GM23338 (cell line): ENCODE measurements at regions not wholly inside any gene's neighbourhood (a gene's known extent, or its start where the extent isn't known, plus 50 kb on each side); places are given as distances from the start of the nearest gene placed in this dataset.

Experiments
- ATAC-seq: fragments of 200-7000 bp; cut with Tn5 transposase; 3 replicates; pipeline ENCODE4 v1.9.1; 2020
- DNase-seq: peaks from one replicate; pipeline ENCODE4 v3.0.0-alpha.2; 2015; ENCODE audit warnings: low spot score
- H2AFZ ChIP-seq: fragments of 200-600 bp; sonication (generic); 2 replicates; pipeline ENCODE4 v1.8.0; 2016; ENCODE audit warnings: antibody characterized with exemption, mild to moderate bottlenecking, moderate library complexity
- H3F3A ChIP-seq: fragments of 200-600 bp; sonication (generic); replicated peaks from 2 replicates; pipeline ENCODE4 v1.8.0; 2017; ENCODE audit warnings: antibody characterized with exemption, mixed run types, low read depth
- H3K27ac ChIP-seq: fragments of 200-600 bp; sonication (generic); 2 replicates; pipeline ENCODE4 v1.6.1; 2016; ENCODE audit warnings: low read depth
- H3K27me3 ChIP-seq: fragments of 200-600 bp; sonication (generic); 2 replicates; pipeline ENCODE4 v1.8.0; 2016; ENCODE audit warnings: mild to moderate bottlenecking, mixed run types, moderate library complexity; ENCODE audit not compliant: insufficient read depth
- H3K36me3 ChIP-seq: fragments of 200-600 bp; sonication (generic); 2 replicates; pipeline ENCODE4 v1.8.0; 2016; ENCODE audit warnings: mild to moderate bottlenecking; ENCODE audit not compliant: insufficient read depth
- H3K4me1 ChIP-seq: fragments of 200-600 bp; sonication (generic); 2 replicates; pipeline ENCODE4 v1.8.0; 2016; ENCODE audit warnings: mild to moderate bottlenecking, moderate library complexity; ENCODE audit not compliant: insufficient read depth
- H3K4me2 ChIP-seq: fragments of 200-600 bp; sonication (generic); 2 replicates; pipeline ENCODE4 v1.7.1; 2017; ENCODE audit warnings: mixed run types
- H3K4me3 ChIP-seq: fragments of 200-600 bp; sonication (generic); 2 replicates; pipeline ENCODE4 v1.6.1; 2016; ENCODE audit warnings: mixed run types
- H3K79me2 ChIP-seq: fragments of 200-600 bp; sonication (generic); replicated peaks from 2 replicates; pipeline ENCODE4 v1.8.0; 2017; ENCODE audit warnings: mild to moderate bottlenecking; ENCODE audit not compliant: insufficient read depth
- H3K9me2 ChIP-seq: fragments of 200-600 bp; sonication (generic); 2 replicates; pipeline ENCODE4 v1.8.0; 2017; ENCODE audit not compliant: insufficient read depth
- H4K20me1 ChIP-seq: fragments of 200-600 bp; sonication (generic); replicated peaks from 2 replicates; pipeline ENCODE4 v1.8.0; 2017; ENCODE audit warnings: mild to moderate bottlenecking; ENCODE audit not compliant: insufficient read depth
- H3K27ac Mint-ChIP-seq: 2 replicates; pipeline ENCODE4 v1.8.0; 2020; ENCODE audit warnings: inconsistent platforms, mild to moderate bottlenecking, moderate library complexity, mixed read lengths
- H3K27me3 Mint-ChIP-seq: 3 replicates; pipeline ENCODE4 v1.8.0; 2022; ENCODE audit warnings: low read depth, mild to moderate bottlenecking, moderate library complexity, mixed read lengths, inconsistent platforms; ENCODE audit not compliant: insufficient read depth, poor library complexity
- H3K36me3 Mint-ChIP-seq: 3 replicates; pipeline ENCODE4 v1.8.0; 2021; ENCODE audit warnings: low read depth, mild to moderate bottlenecking, inconsistent platforms, moderate library complexity, mixed read lengths
- H3K4me1 Mint-ChIP-seq: 3 replicates; pipeline ENCODE4 v1.8.0; 2020; ENCODE audit warnings: mild to moderate bottlenecking, inconsistent platforms, mixed read lengths
- H3K4me3 Mint-ChIP-seq: 3 replicates; pipeline ENCODE4 v1.8.0; 2021; ENCODE audit warnings: moderate library complexity, mild to moderate bottlenecking, inconsistent platforms, mixed read lengths
- H3K9me3 Mint-ChIP-seq: 3 replicates; pipeline ENCODE4 v1.8.0; 2020; ENCODE audit warnings: moderate library complexity, mild to moderate bottlenecking, inconsistent platforms, mixed read lengths
- CREB1 ChIP-seq: fragments of 250-450 bp; sonication (Bioruptor Pico); IDR thresholded peaks from 2 replicates; pipeline ENCODE4 v1.5.0; 2020; ENCODE audit warnings: low read depth, mild to moderate bottlenecking, moderate library complexity
- EZH2 ChIP-seq: fragments of 200-600 bp; sonication (generic); IDR thresholded peaks from one replicate; pipeline ENCODE4 v1.8.0; 2017; ENCODE audit warnings: antibody characterized with exemption, mild to moderate bottlenecking, low read depth; ENCODE audit not compliant: unreplicated experiment
- POLR2AphosphoS5 ChIP-seq: IDR thresholded peaks from 2 replicates; pipeline ENCODE4 v1.6.1; 2016; ENCODE audit warnings: antibody characterized with exemption, low read depth
- STAT1 ChIP-seq: IDR thresholded peaks from one replicate; pipeline ENCODE4 v1.6.1; 2016; ENCODE audit warnings: antibody characterized with exemption; ENCODE audit not compliant: unreplicated experiment
- ZNF114 ChIP-seq: fragments of 250-450 bp; sonication (Bioruptor Pico); IDR thresholded peaks from 2 replicates; pipeline ENCODE4 v1.5.0; 2020; ENCODE audit warnings: mild to moderate bottlenecking, moderate library complexity
- TF ChIP-seq, protein P1 (sequence below), 2 experiments: fragments of 200-600 bp in 1 of 2; sonication (generic) in 1 of 2; conservative IDR thresholded peaks; 2 replicates each; pipeline versions ENCODE4 v1.5.1 to v1.6.1; 2016 to 2017; ENCODE audit warnings: antibody characterized with exemption in 2 of 2, low read depth in 2 of 2, mild to moderate bottlenecking in 2 of 2, moderate library complexity in 1 of 2
- TF ChIP-seq, protein P2 (sequence below): fragments of 250-450 bp; sonication (Bioruptor Pico); IDR thresholded peaks from 2 replicates; pipeline ENCODE4 v1.5.0; 2020; ENCODE audit warnings: mild to moderate bottlenecking, moderate library complexity

DNA sequence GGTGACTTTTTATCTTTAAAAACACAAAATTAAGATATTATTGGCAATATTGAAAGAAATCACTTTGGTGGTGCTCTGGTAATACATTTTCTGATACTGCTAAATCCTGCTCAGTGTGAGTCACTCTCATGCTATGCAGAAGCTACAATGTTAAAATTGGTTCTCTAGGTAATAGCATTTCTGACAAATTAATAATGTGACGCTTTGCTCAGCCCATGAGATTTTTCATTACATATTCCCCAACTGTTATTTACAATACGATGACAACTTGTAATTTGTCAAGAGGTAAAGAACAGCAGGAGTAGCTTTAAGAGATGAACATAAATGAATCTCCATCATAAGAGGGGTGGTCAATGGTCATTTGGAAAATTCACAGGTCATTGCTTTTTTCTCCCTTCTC is 573.6 kb downstream of the TMEM182 start:
- Histone ChIP-seq H3K27me3 (no peaks in the 10 kb centered on the region), H4K20me1 (no peaks in the 10 kb centered on the region), H3K4me3 (no peak overlapping the region), H3K79me2 (no peaks in the 10 kb centered on the region), H3K36me3 (no peaks in the 10 kb centered on the region), H3K27ac (no peak overlapping the region), H2AFZ (no peak overlapping the region), H3F3A (no peaks in the 10 kb centered on the region), H3K9me2 (peaks cover 7% of the 10 kb centered on the region; the same call in 1 of the 2 replicates), H3K4me2 (no peak overlapping the region), H3K4me1 (peaks cover 9% of the 10 kb centered on the region; the same call in 1 of the 2 replicates)
- H3K36me3 Mint-ChIP-seq, result peaks cover 7% of the 10 kb centered on the region; the same call in 2 of the 3 replicates
- no peak for ATAC-seq
- TF ChIP-seq EZH2 (no peak), POLR2AphosphoS5 (no peak), ZNF114 (no peak), CREB1 (CRISPR knock-in tag) (no peak), STAT1 (no peak)
- TF ChIP-seq, protein P1, sequence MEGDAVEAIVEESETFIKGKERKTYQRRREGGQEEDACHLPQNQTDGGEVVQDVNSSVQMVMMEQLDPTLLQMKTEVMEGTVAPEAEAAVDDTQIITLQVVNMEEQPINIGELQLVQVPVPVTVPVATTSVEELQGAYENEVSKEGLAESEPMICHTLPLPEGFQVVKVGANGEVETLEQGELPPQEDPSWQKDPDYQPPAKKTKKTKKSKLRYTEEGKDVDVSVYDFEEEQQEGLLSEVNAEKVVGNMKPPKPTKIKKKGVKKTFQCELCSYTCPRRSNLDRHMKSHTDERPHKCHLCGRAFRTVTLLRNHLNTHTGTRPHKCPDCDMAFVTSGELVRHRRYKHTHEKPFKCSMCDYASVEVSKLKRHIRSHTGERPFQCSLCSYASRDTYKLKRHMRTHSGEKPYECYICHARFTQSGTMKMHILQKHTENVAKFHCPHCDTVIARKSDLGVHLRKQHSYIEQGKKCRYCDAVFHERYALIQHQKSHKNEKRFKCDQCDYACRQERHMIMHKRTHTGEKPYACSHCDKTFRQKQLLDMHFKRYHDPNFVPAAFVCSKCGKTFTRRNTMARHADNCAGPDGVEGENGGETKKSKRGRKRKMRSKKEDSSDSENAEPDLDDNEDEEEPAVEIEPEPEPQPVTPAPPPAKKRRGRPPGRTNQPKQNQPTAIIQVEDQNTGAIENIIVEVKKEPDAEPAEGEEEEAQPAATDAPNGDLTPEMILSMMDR (conservative IDR thresholded peaks at IDR 0.05; ENCODE audit: low read depth in 2 of 2), result no peak
- TF ChIP-seq, protein P2, sequence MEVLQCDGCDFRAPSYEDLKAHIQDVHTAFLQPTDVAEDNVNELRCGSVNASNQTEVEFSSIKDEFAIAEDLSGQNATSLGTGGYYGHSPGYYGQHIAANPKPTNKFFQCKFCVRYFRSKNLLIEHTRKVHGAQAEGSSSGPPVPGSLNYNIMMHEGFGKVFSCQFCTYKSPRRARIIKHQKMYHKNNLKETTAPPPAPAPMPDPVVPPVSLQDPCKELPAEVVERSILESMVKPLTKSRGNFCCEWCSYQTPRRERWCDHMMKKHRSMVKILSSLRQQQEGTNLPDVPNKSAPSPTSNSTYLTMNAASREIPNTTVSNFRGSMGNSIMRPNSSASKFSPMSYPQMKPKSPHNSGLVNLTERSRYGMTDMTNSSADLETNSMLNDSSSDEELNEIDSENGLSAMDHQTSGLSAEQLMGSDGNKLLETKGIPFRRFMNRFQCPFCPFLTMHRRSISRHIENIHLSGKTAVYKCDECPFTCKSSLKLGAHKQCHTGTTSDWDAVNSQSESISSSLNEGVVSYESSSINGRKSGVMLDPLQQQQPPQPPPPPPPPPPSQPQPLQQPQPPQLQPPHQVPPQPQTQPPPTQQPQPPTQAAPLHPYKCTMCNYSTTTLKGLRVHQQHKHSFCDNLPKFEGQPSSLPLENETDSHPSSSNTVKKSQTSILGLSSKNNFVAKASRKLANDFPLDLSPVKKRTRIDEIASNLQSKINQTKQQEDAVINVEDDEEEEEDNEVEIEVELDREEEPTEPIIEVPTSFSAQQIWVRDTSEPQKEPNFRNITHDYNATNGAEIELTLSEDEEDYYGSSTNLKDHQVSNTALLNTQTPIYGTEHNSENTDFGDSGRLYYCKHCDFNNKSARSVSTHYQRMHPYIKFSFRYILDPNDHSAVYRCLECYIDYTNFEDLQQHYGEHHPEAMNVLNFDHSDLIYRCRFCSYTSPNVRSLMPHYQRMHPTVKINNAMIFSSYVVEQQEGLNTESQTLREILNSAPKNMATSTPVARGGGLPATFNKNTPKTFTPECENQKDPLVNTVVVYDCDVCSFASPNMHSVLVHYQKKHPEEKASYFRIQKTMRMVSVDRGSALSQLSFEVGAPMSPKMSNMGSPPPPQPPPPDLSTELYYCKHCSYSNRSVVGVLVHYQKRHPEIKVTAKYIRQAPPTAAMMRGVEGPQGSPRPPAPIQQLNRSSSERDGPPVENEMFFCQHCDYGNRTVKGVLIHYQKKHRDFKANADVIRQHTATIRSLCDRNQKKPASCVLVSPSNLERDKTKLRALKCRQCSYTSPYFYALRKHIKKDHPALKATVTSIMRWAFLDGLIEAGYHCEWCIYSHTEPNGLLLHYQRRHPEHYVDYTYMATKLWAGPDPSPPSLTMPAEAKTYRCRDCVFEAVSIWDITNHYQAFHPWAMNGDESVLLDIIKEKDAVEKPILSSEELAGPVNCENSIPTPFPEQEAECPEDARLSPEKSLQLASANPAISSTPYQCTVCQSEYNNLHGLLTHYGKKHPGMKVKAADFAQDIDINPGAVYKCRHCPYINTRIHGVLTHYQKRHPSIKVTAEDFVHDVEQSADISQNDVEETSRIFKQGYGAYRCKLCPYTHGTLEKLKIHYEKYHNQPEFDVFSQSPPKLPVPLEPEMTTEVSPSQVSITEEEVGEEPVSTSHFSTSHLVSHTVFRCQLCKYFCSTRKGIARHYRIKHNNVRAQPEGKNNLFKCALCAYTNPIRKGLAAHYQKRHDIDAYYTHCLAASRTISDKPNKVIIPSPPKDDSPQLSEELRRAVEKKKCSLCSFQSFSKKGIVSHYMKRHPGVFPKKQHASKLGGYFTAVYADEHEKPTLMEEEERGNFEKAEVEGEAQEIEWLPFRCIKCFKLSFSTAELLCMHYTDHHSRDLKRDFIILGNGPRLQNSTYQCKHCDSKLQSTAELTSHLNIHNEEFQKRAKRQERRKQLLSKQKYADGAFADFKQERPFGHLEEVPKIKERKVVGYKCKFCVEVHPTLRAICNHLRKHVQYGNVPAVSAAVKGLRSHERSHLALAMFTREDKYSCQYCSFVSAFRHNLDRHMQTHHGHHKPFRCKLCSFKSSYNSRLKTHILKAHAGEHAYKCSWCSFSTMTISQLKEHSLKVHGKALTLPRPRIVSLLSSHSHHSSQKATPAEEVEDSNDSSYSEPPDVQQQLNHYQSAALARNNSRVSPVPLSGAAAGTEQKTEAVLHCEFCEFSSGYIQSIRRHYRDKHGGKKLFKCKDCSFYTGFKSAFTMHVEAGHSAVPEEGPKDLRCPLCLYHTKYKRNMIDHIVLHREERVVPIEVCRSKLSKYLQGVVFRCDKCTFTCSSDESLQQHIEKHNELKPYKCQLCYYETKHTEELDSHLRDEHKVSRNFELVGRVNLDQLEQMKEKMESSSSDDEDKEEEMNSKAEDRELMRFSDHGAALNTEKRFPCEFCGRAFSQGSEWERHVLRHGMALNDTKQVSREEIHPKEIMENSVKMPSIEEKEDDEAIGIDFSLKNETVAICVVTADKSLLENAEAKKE (CRISPR knock-in tag), result no peak
- H3K27me3 Mint-ChIP-seq, result no peaks in the 10 kb centered on the region
- H3K4me3 Mint-ChIP-seq, result no peak overlapping the region
- no peak for DNase-seq
- H3K4me1 Mint-ChIP-seq, result peaks cover 15% of the 10 kb centered on the region
- peaks cover 8% of the 10 kb centered on the region; the same call in 1 of the 3 replicates for H3K9me3 Mint-ChIP-seq
- no peak overlapping the region for H3K27ac Mint-ChIP-seq
